Mesenchymal stem cell (in vitro differentiated cells and primary cell): ENCODE measurements at regions not wholly inside any gene's neighbourhood (a gene's known extent, or its start where the extent isn't known, plus 50 kb on each side); places are given as distances from the start of the nearest gene placed in this dataset.

Source experiments
- DNase-seq: peaks from one replicate; pipeline ENCODE4 v3.0.0-alpha.2; 2013
- H2AFZ ChIP-seq: one replicate; pipeline ENCODE4 v1.6.1; 2013; ENCODE audit warnings: low read depth, mild to moderate bottlenecking, control low read depth, inconsistent platforms, low read length, moderate library complexity
- H2AK5ac ChIP-seq: 2 replicates; pipeline ENCODE4 v1.6.1; 2013; ENCODE audit warnings: low read length, moderate library complexity, mild to moderate bottlenecking, inconsistent platforms; ENCODE audit not compliant: severe bottlenecking
- H2BK120ac ChIP-seq: one replicate; pipeline ENCODE4 v1.6.1; 2013; ENCODE audit warnings: low read depth, mild to moderate bottlenecking, inconsistent platforms, low read length, moderate library complexity
- H2BK12ac ChIP-seq, 2 experiments: one replicate each; pipeline ENCODE4 v1.6.1; 2013; ENCODE audit warnings: inconsistent platforms in 2 of 2, low read length in 2 of 2, mild to moderate bottlenecking in 2 of 2, moderate library complexity in 2 of 2, control low read depth in 1 of 2
- H2BK15ac ChIP-seq: one replicate; pipeline ENCODE4 v1.6.1; 2013; ENCODE audit warnings: mild to moderate bottlenecking, low read depth, inconsistent platforms; ENCODE audit not compliant: poor library complexity, severe bottlenecking
- H2BK5ac ChIP-seq: 2 replicates; pipeline ENCODE4 v1.6.1; 2013; ENCODE audit warnings: low read depth, mild to moderate bottlenecking, low read length, control low read depth, inconsistent platforms; ENCODE audit not compliant: poor library complexity, severe bottlenecking
- H3K14ac ChIP-seq, 2 experiments: one replicate each; pipeline ENCODE4 v1.6.1; 2013; ENCODE audit warnings: inconsistent platforms in 2 of 2, low read length in 2 of 2, control low read depth in 1 of 2, mild to moderate bottlenecking in 1 of 2, moderate library complexity in 1 of 2
- H3K18ac ChIP-seq, 2 experiments: one replicate each; pipeline ENCODE4 v1.6.1; 2013; ENCODE audit warnings: inconsistent platforms in 2 of 2, low read length in 2 of 2, control low read depth in 1 of 2, low read depth in 1 of 2, mild to moderate bottlenecking in 1 of 2
- H3K23ac ChIP-seq, 2 experiments: one replicate each; pipeline ENCODE4 v1.6.1; 2013; ENCODE audit warnings: inconsistent platforms in 2 of 2, low read length in 2 of 2, mild to moderate bottlenecking in 2 of 2, moderate library complexity in 2 of 2, control low read depth in 1 of 2
- H3K27ac ChIP-seq: 2 replicates; pipeline ENCODE4 v1.5.1; 2013; ENCODE audit warnings: mild to moderate bottlenecking, moderate library complexity, low read length, control low read depth, inconsistent platforms; ENCODE audit not compliant: poor library complexity, severe bottlenecking
- H3K27me3 ChIP-seq, 2 experiments: 2 replicates each; pipeline versions ENCODE4 v1.6.1 to v1.7.0; 2013; ENCODE audit warnings: low read length in 2 of 2, mild to moderate bottlenecking in 2 of 2, moderate library complexity in 2 of 2, control low read depth in 1 of 2, inconsistent platforms in 1 of 2; ENCODE audit not compliant: control insufficient read depth in 1 of 2, insufficient read depth in 1 of 2
- H3K36me3 ChIP-seq, 2 experiments: 2 replicates each; pipeline versions ENCODE4 v1.6.1 to v1.7.0; 2013; ENCODE audit warnings: low read length in 2 of 2, control low read depth in 1 of 2, inconsistent platforms in 1 of 2, low read depth in 1 of 2, mild to moderate bottlenecking in 1 of 2; ENCODE audit not compliant: insufficient read depth in 2 of 2, control insufficient read depth in 1 of 2
- H3K4ac ChIP-seq, 2 experiments: one replicate each; pipeline ENCODE4 v1.6.1; 2013; ENCODE audit warnings: inconsistent platforms in 2 of 2, low read length in 2 of 2, mild to moderate bottlenecking in 2 of 2, moderate library complexity in 2 of 2, control low read depth in 1 of 2, low read depth in 1 of 2
- H3K4me1 ChIP-seq: 2 replicates; pipeline ENCODE4 v1.6.1; 2013; ENCODE audit warnings: low read depth, low read length, control low read depth; ENCODE audit not compliant: control insufficient read depth, insufficient read depth
- H3K4me2 ChIP-seq: 2 replicates; pipeline ENCODE4 v1.6.1; 2013; ENCODE audit warnings: low read length, mild to moderate bottlenecking, inconsistent platforms; ENCODE audit not compliant: poor library complexity, severe bottlenecking
- H3K4me3 ChIP-seq, 2 experiments: 2 replicates each; pipeline versions ENCODE4 v1.5.1 to v1.7.0; 2013; ENCODE audit warnings: low read length in 2 of 2, mild to moderate bottlenecking in 2 of 2, control low read depth in 1 of 2, low read depth in 1 of 2; ENCODE audit not compliant: insufficient read depth in 1 of 2
- H3K79me1 ChIP-seq: replicated peaks from 2 replicates; pipeline ENCODE4 v1.6.1; 2013; ENCODE audit warnings: mild to moderate bottlenecking, control low read depth, low read length, inconsistent platforms; ENCODE audit not compliant: poor library complexity, severe bottlenecking
- H3K9ac ChIP-seq: 2 replicates; pipeline ENCODE4 v1.7.0; 2013; ENCODE audit warnings: mild to moderate bottlenecking, low read length, moderate library complexity
- H3K9me3 ChIP-seq: 2 replicates; pipeline ENCODE4 v1.7.0; 2013; ENCODE audit warnings: mild to moderate bottlenecking, low read length; ENCODE audit not compliant: control insufficient read depth
- H4K8ac ChIP-seq: one replicate; pipeline ENCODE4 v1.6.1; 2013; ENCODE audit warnings: inconsistent platforms, mild to moderate bottlenecking, low read length, moderate library complexity
- H4K91ac ChIP-seq: one replicate; pipeline ENCODE4 v1.6.1; 2013; ENCODE audit warnings: mild to moderate bottlenecking, low read length, inconsistent platforms
- WGBS: methylation state at CpG from one replicate; pipeline ENCODE4 v1.1.7; 2013; ENCODE audit warnings: mixed read lengths; 5-methylcytosine and 5-hydroxymethylcytosine counted together

GRCh38 chr9:1676771-1677170, 338.4 kb upstream of the SMARCA2 start:
- no peak overlapping the region for H2BK12ac ChIP-seq
- H3K4me1 ChIP-seq, result no peaks in the 10 kb centered on the region

GRCh38 chr9:1683951-1684350, 331.2 kb upstream of the SMARCA2 start:
- no peak overlapping the region for H3K4me2 ChIP-seq
- H2BK12ac ChIP-seq, result no peak overlapping the region
- no peak overlapping the region for H2BK120ac ChIP-seq
- no peak overlapping the region for H4K91ac ChIP-seq
- H3K4ac ChIP-seq, result no peak overlapping the region
- H3K23ac ChIP-seq, result no peak overlapping the region
- H3K36me3 ChIP-seq, result no peaks in the 10 kb centered on the region
- DNase-seq, result no peak
- no peaks in the 10 kb centered on the region for H3K4me1 ChIP-seq
- H3K27me3 ChIP-seq, result no peaks in the 10 kb centered on the region
- no peak overlapping the region for H3K4me3 ChIP-seq
- no peak overlapping the region for H2BK5ac ChIP-seq
- no peak overlapping the region for H2BK15ac ChIP-seq
- H3K18ac ChIP-seq, result no peak overlapping the region
- whole genome bisulfite sequencing, result 62% methylated on average over 2 of the region's 2 CpGs
- H3K27ac ChIP-seq, result no peak overlapping the region
- no peak overlapping the region for H2AK5ac ChIP-seq
- no peak overlapping the region for H4K8ac ChIP-seq
- H3K9me3 ChIP-seq, result no peaks in the 10 kb centered on the region
- H3K79me1 ChIP-seq, result no peaks in the 10 kb centered on the region
- H3K14ac ChIP-seq, result no peak overlapping the region
- H2AFZ ChIP-seq, result no peak overlapping the region
- H3K9ac ChIP-seq, result no peak overlapping the region

More at GRCh38 chr9:1676771-1677170, 338.4 kb upstream of the SMARCA2 start:
- no peak for DNase-seq
- H2AFZ ChIP-seq, result no peak overlapping the region
- no peak overlapping the region for H3K4me2 ChIP-seq
- no peak overlapping the region for H3K23ac ChIP-seq
- H3K4me3 ChIP-seq, result no peak overlapping the region
- no peak overlapping the region for H4K8ac ChIP-seq
- no peak overlapping the region for H2AK5ac ChIP-seq
- peaks cover 7% of the 10 kb centered on the region for H3K9me3 ChIP-seq
- H4K91ac ChIP-seq, result no peak overlapping the region
- H3K27me3 ChIP-seq, result no peaks in the 10 kb centered on the region
- no peak overlapping the region for H3K27ac ChIP-seq
- H3K9ac ChIP-seq, result no peak overlapping the region
- H3K79me1 ChIP-seq, result no peaks in the 10 kb centered on the region
- no peak overlapping the region for H3K18ac ChIP-seq
- no peak overlapping the region for H2BK5ac ChIP-seq
- no peaks in the 10 kb centered on the region for H3K36me3 ChIP-seq
- 43% methylated on average over 2 of the region's 3 CpGs for WGBS
- no peak overlapping the region for H2BK120ac ChIP-seq
- no peak overlapping the region for H3K4ac ChIP-seq
- H2BK15ac ChIP-seq, result no peak overlapping the region
- H3K14ac ChIP-seq, result no peak overlapping the region

GRCh38 chr9:1698991-1699390, 316.2 kb upstream of the SMARCA2 start:
- H3K36me3 ChIP-seq, result no peaks in the 10 kb centered on the region
- H4K8ac ChIP-seq, result no peak overlapping the region
- H3K79me1 ChIP-seq, result no peaks in the 10 kb centered on the region
- H2AK5ac ChIP-seq, result no peak overlapping the region
- DNase-seq, result no peak
- H2BK120ac ChIP-seq, result no peak overlapping the region
- H3K27ac ChIP-seq, result no peak overlapping the region
- H4K91ac ChIP-seq, result no peak overlapping the region
- no peak overlapping the region for H3K9ac ChIP-seq
- H3K4ac ChIP-seq, result no peak overlapping the region
- H3K9me3 ChIP-seq, result no peaks in the 10 kb centered on the region
- no peak overlapping the region for H2BK12ac ChIP-seq
- H3K4me2 ChIP-seq, result no peak overlapping the region
- no peak overlapping the region for H3K4me3 ChIP-seq
- no peak overlapping the region for H2BK15ac ChIP-seq
- no peaks in the 10 kb centered on the region for H3K4me1 ChIP-seq
- no peak overlapping the region for H3K18ac ChIP-seq
- no peak overlapping the region for H2BK5ac ChIP-seq
- H3K23ac ChIP-seq, result no peak overlapping the region
- no peaks in the 10 kb centered on the region for H3K27me3 ChIP-seq
- no peak overlapping the region for H3K14ac ChIP-seq
- no peak overlapping the region for H2AFZ ChIP-seq
- 71% methylated on average over 4 of the region's 5 CpGs for WGBS

GRCh38 chr9:1701113-1701512, 314.0 kb upstream of the SMARCA2 start:
- WGBS, result 100% methylated on average over 1 of the region's 2 CpGs

More at GRCh38 chr9:1701113-1701512, 314.0 kb upstream of the SMARCA2 start:
- DNase-seq, result no peak
- no peaks in the 10 kb centered on the region for H3K36me3 ChIP-seq
- H2AK5ac ChIP-seq, result no peak overlapping the region
- H2BK5ac ChIP-seq, result no peak overlapping the region
- no peak overlapping the region for H3K4ac ChIP-seq
- H3K23ac ChIP-seq, result no peak overlapping the region
- no peak overlapping the region for H3K9ac ChIP-seq
- no peaks in the 10 kb centered on the region for H3K4me1 ChIP-seq
- no peak overlapping the region for H3K14ac ChIP-seq
- no peak overlapping the region for H3K4me2 ChIP-seq
- no peaks in the 10 kb centered on the region for H3K9me3 ChIP-seq
- H4K91ac ChIP-seq, result no peak overlapping the region
- H2BK120ac ChIP-seq, result no peak overlapping the region
- no peaks in the 10 kb centered on the region for H3K27me3 ChIP-seq
- no peak overlapping the region for H2AFZ ChIP-seq
- no peak overlapping the region for H3K27ac ChIP-seq
- H3K4me3 ChIP-seq, result no peak overlapping the region
- no peak overlapping the region for H4K8ac ChIP-seq
- no peaks in the 10 kb centered on the region for H3K79me1 ChIP-seq
- no peak overlapping the region for H2BK15ac ChIP-seq
- H2BK12ac ChIP-seq, result no peak overlapping the region
- H3K18ac ChIP-seq, result no peak overlapping the region
